ENCODE measurements at regions not wholly inside any gene's neighbourhood (a gene's known extent, or its start where the extent isn't known, plus 50 kb on each side); places are given as distances from the start of the nearest gene placed in this dataset.

GRCh38 chr6:11392778-11393507 is 144.6 kb upstream of the TMEM170B start:
- no peak overlapping the region for H3K4me3 ChIP-seq (ENCODE audit: low read depth, low read length)
- H3K36me3 Mint-ChIP-seq = no peaks in the 10 kb centered on the region
- H3K9me3 Mint-ChIP-seq = peaks cover 0 to 9% (median 0%) of the 10 kb centered on the region in 7 donors
- H3K4me3 Mint-ChIP-seq = no peak overlapping the region
- H3K36me3 ChIP-seq (ENCODE audit: control insufficient read depth, insufficient read depth, low read length) = no peaks in the 10 kb centered on the region
- no peak for ATAC-seq (ENCODE audit: low read depth in 2 of 2)
- no peaks in the 10 kb centered on the region for H3K4me1 ChIP-seq (ENCODE audit: control insufficient read depth, insufficient read depth, low read length, poor library complexity, severe bottlenecking)
- H3K4me1 Mint-ChIP-seq = peaks cover 0 to 1% (median 0%) of the 10 kb centered on the region in 4 donors
- no peak overlapping the region for H3K27ac Mint-ChIP-seq
- H3K27me3 ChIP-seq (ENCODE audit: control insufficient read depth, insufficient read depth, low read length) = no peaks in the 10 kb centered on the region
- no peaks in the 10 kb centered on the region for H3K9me3 ChIP-seq (ENCODE audit: control insufficient read depth in 2 of 2, low read length in 2 of 2)
- no peak overlapping the region for H3K27ac ChIP-seq (ENCODE audit: insufficient read depth, low read length, poor library complexity, severe bottlenecking)
- peaks cover 15% of the 10 kb centered on the region for H3K27me3 Mint-ChIP-seq
- no peak for DNase-seq

GRCh38 chr6:11391934-11392777 is 145.4 kb upstream of the TMEM170B start:
- ATAC-seq (ENCODE audit: low read depth in 2 of 2) = no peak
- H3K27me3 Mint-ChIP-seq = peaks cover 15% of the 10 kb centered on the region

GRCh38 chr6:11389977-11390376 is 147.6 kb upstream of the TMEM170B start:
- H3K4me1 ChIP-seq (ENCODE audit: control insufficient read depth, insufficient read depth, low read length, poor library complexity, severe bottlenecking) = peaks cover 4% of the 10 kb centered on the region
- H3K4me1 Mint-ChIP-seq = peaks cover 14 to 18% (median 15%) of the 10 kb centered on the region in 4 donors

More at GRCh38 chr6:11391934-11392777, 145.4 kb upstream of the TMEM170B start:
- Histone ChIP-seq H3K4me1 (ENCODE audit: control insufficient read depth, insufficient read depth, low read length, poor library complexity, severe bottlenecking) (no peaks in the 10 kb centered on the region), H3K4me3 (ENCODE audit: low read depth, low read length) (no peak overlapping the region), H3K9me3 (ENCODE audit: control insufficient read depth in 2 of 2, low read length in 2 of 2) (no peaks in the 10 kb centered on the region), H3K27me3 (ENCODE audit: control insufficient read depth, insufficient read depth, low read length) (no peaks in the 10 kb centered on the region), H3K36me3 (ENCODE audit: control insufficient read depth, insufficient read depth, low read length) (no peaks in the 10 kb centered on the region), H3K27ac (ENCODE audit: insufficient read depth, low read length, poor library complexity, severe bottlenecking) (no peak overlapping the region)
- Mint-ChIP-seq H3K4me3 (no peak overlapping the region), H3K4me1 (peaks cover 0 to under 1% (median 0%) of the 10 kb centered on the region in 4 donors), H3K27ac (no peak overlapping the region), H3K9me3 (peaks cover 0 to 9% (median 0%) of the 10 kb centered on the region in 7 donors), H3K36me3 (no peaks in the 10 kb centered on the region)
- DNase-seq = no peak

GRCh38 chr6:11388983-11389944 is 148.3 kb upstream of the TMEM170B start:
- Mint-ChIP-seq H3K27ac (no peak overlapping the region), H3K9me3 (peaks cover 0 to 4% (median 0%) of the 10 kb centered on the region in 7 donors), H3K36me3 (no peaks in the 10 kb centered on the region), H3K4me1 (peaks cover 14 to 18% (median 15%) of the 10 kb centered on the region in 4 donors), H3K4me3 (no peak overlapping the region), H3K27me3 (peaks cover 5% of the 10 kb centered on the region)
- Histone ChIP-seq H3K9me3 (ENCODE audit: control insufficient read depth in 2 of 2, low read length in 2 of 2) (no peaks in the 10 kb centered on the region), H3K4me3 (ENCODE audit: low read depth, low read length) (no peak overlapping the region), H3K27me3 (ENCODE audit: control insufficient read depth, insufficient read depth, low read length) (no peaks in the 10 kb centered on the region), H3K36me3 (ENCODE audit: control insufficient read depth, insufficient read depth, low read length) (no peaks in the 10 kb centered on the region), H3K27ac (ENCODE audit: insufficient read depth, low read length, poor library complexity, severe bottlenecking) (no peak overlapping the region), H3K4me1 (ENCODE audit: control insufficient read depth, insufficient read depth, low read length, poor library complexity, severe bottlenecking) (peaks cover 4% of the 10 kb centered on the region)
- no peak for ATAC-seq (ENCODE audit: low read depth in 2 of 2)
- no peak for DNase-seq

More at GRCh38 chr6:11389977-11390376, 147.6 kb upstream of the TMEM170B start:
- Mint-ChIP-seq H3K9me3 (peaks cover 0 to 4% (median 0%) of the 10 kb centered on the region in 7 donors), H3K27ac (no peak overlapping the region), H3K27me3 (peaks cover 5% of the 10 kb centered on the region), H3K4me3 (no peak overlapping the region), H3K36me3 (no peaks in the 10 kb centered on the region)
- no peaks in the 10 kb centered on the region for H3K36me3 ChIP-seq (ENCODE audit: control insufficient read depth, insufficient read depth, low read length)
- H3K27me3 ChIP-seq (ENCODE audit: control insufficient read depth, insufficient read depth, low read length) = no peaks in the 10 kb centered on the region
- H3K27ac ChIP-seq (ENCODE audit: insufficient read depth, low read length, poor library complexity, severe bottlenecking) = no peak overlapping the region
- H3K4me3 ChIP-seq (ENCODE audit: low read depth, low read length) = no peak overlapping the region
- ATAC-seq (ENCODE audit: low read depth in 2 of 2) (no peak), DNase-seq (no peak)
- no peaks in the 10 kb centered on the region for H3K9me3 ChIP-seq (ENCODE audit: control insufficient read depth in 2 of 2, low read length in 2 of 2)

GRCh38 chr6:11387707-11388430 is 149.7 kb upstream of the TMEM170B start:
- Mint-ChIP-seq H3K36me3 (no peaks in the 10 kb centered on the region), H3K4me3 (no peak overlapping the region), H3K27me3 (peaks cover 5% of the 10 kb centered on the region), H3K9me3 (peaks cover 0 to 4% (median 0%) of the 10 kb centered on the region in 7 donors), H3K4me1 (peaks cover 16 to 28% (median 19%) of the 10 kb centered on the region in 4 donors), H3K27ac (no peak overlapping the region)
- ATAC-seq (ENCODE audit: low read depth in 2 of 2) (no peak), DNase-seq (no peak)
- Histone ChIP-seq H3K9me3 (ENCODE audit: control insufficient read depth in 2 of 2, low read length in 2 of 2) (no peaks in the 10 kb centered on the region), H3K4me3 (ENCODE audit: low read depth, low read length) (no peak overlapping the region), H3K27ac (ENCODE audit: insufficient read depth, low read length, poor library complexity, severe bottlenecking) (no peak overlapping the region), H3K27me3 (ENCODE audit: control insufficient read depth, insufficient read depth, low read length) (no peaks in the 10 kb centered on the region), H3K4me1 (ENCODE audit: control insufficient read depth, insufficient read depth, low read length, poor library complexity, severe bottlenecking) (peaks cover 9% of the 10 kb centered on the region), H3K36me3 (ENCODE audit: control insufficient read depth, insufficient read depth, low read length) (no peaks in the 10 kb centered on the region)

GRCh38 chr6:11386726-11387125 is 150.8 kb upstream of the TMEM170B start:
- Histone ChIP-seq H3K9me3 (ENCODE audit: control insufficient read depth in 2 of 2, low read length in 2 of 2) (no peaks in the 10 kb centered on the region), H3K4me3 (ENCODE audit: low read depth, low read length) (peak overlapping the region; percentile 16), H3K4me1 (ENCODE audit: control insufficient read depth, insufficient read depth, low read length, poor library complexity, severe bottlenecking) (peaks cover 21% of the 10 kb centered on the region), H3K36me3 (ENCODE audit: control insufficient read depth, insufficient read depth, low read length) (no peaks in the 10 kb centered on the region), H3K27ac (ENCODE audit: insufficient read depth, low read length, poor library complexity, severe bottlenecking) (no peak overlapping the region), H3K27me3 (ENCODE audit: control insufficient read depth, insufficient read depth, low read length) (no peaks in the 10 kb centered on the region)
- DNase-seq (no peak), ATAC-seq (ENCODE audit: low read depth in 2 of 2) (no peak)
- Mint-ChIP-seq H3K9me3 (no peaks in the 10 kb centered on the region), H3K27ac (peak overlapping the region in 1 of 3 donors; percentile 62), H3K4me3 (peak overlapping the region in 2 of 4 donors; percentile 18 to 20), H3K27me3 (peaks cover 5% of the 10 kb centered on the region), H3K4me1 (peaks cover 16 to 38% (median 28%) of the 10 kb centered on the region in 4 donors), H3K36me3 (no peaks in the 10 kb centered on the region)

Data from CD4-positive, CD25-positive, alpha-beta regulatory T cell (primary cell).